GM12873 (cell line): ENCODE measurements at regions not wholly inside any gene's neighbourhood (a gene's known extent, or its start where the extent isn't known, plus 50 kb on each side); places are given as distances from the start of the nearest gene placed in this dataset.

Source experiments
- CTCF ChIP-seq: IDR thresholded peaks from 2 replicates; pipeline ENCODE4 v1.5.1; 2012; ENCODE audit warnings: low read depth, mild to moderate bottlenecking, moderate library complexity, low read length, control low read depth; ENCODE audit not compliant: insufficient read depth; ENCODE audit errors: missing control alignments

GRCh38 chr17:33457477-33457876 lies 164.4 kb upstream of the ASIC2 start:
- no peak for TF ChIP-seq CTCF

GRCh38 chr17:33459078-33459940 lies 166.2 kb upstream of the ASIC2 start:
- peak; percentile 15 for TF ChIP-seq CTCF

- TF ChIP-seq CTCF: no peak
Observed at GRCh38 chr17:33460781-33461450, 167.8 kb upstream of the ASIC2 start.

GRCh38 chr17:33463887-33464286 lies 170.8 kb upstream of the ASIC2 start:
- TF ChIP-seq CTCF: no peak

- TF ChIP-seq CTCF: no peak
Observed at GRCh38 chr17:33464669-33465280, 171.7 kb upstream of the ASIC2 start.

- TF ChIP-seq CTCF: no peak
Observed at GRCh38 chr17:33469421-33469820, 176.3 kb upstream of the ASIC2 start.

- no peak for TF ChIP-seq CTCF
Observed at GRCh38 chr17:33469911-33470310, 176.8 kb upstream of the ASIC2 start.
